RWPE2 (cell line): ENCODE measurements at regions not wholly inside any gene's neighbourhood (a gene's known extent, or its start where the extent isn't known, plus 50 kb on each side); places are given as distances from the start of the nearest gene placed in this dataset.

Experiments used
- ATAC-seq: fragments of 200-7000 bp; cut with Tn5 transposase; 3 replicates; pipeline ENCODE4 v1.9.1; 2021; ENCODE audit warnings: low read depth
- DNase-seq: peaks from one replicate; pipeline ENCODE4 v3.0.0-alpha.2; 2020; ENCODE audit warnings: low spot score
- H3K27ac ChIP-seq: fragments of 450-650 bp; 2 replicates; pipeline ENCODE4 v1.5.1; 2017; ENCODE audit warnings: mild to moderate bottlenecking; ENCODE audit not compliant: poor library complexity, severe bottlenecking
- H3K27me3 ChIP-seq: fragments of 250-450 bp; sonication (Bioruptor Pico); 2 replicates; pipeline ENCODE4 v1.5.1; 2021; ENCODE audit warnings: mild to moderate bottlenecking, moderate library complexity; ENCODE audit not compliant: insufficient read depth, poor library complexity, severe bottlenecking
- H3K36me3 ChIP-seq: fragments of 250-450 bp; sonication (Bioruptor Pico); 2 replicates; pipeline ENCODE4 v1.5.1; 2020; ENCODE audit warnings: low read depth, mild to moderate bottlenecking, moderate library complexity
- H3K4me1 ChIP-seq: fragments of 250-450 bp; sonication (Bioruptor Pico); 2 replicates; pipeline ENCODE4 v1.5.1; 2021; ENCODE audit warnings: mild to moderate bottlenecking, moderate library complexity; ENCODE audit not compliant: insufficient read depth, poor library complexity, severe bottlenecking
- H3K4me3 ChIP-seq: fragments of 250-450 bp; sonication (Bioruptor Pico); 2 replicates; pipeline ENCODE4 v1.5.1; 2021; ENCODE audit warnings: mild to moderate bottlenecking, moderate library complexity; ENCODE audit not compliant: severe bottlenecking
- H3K9me3 ChIP-seq: fragments of 250-450 bp; sonication (Bioruptor Pico); 2 replicates; pipeline ENCODE4 v1.5.1; 2021; ENCODE audit warnings: mild to moderate bottlenecking, moderate library complexity; ENCODE audit not compliant: severe bottlenecking
- TF ChIP-seq, protein P1 (sequence below): fragments of 450-650 bp; IDR thresholded peaks from one replicate; pipeline ENCODE4 v1.5.1; 2017; ENCODE audit warnings: mild to moderate bottlenecking, moderate library complexity; ENCODE audit not compliant: poor library complexity, severe bottlenecking

DNA sequence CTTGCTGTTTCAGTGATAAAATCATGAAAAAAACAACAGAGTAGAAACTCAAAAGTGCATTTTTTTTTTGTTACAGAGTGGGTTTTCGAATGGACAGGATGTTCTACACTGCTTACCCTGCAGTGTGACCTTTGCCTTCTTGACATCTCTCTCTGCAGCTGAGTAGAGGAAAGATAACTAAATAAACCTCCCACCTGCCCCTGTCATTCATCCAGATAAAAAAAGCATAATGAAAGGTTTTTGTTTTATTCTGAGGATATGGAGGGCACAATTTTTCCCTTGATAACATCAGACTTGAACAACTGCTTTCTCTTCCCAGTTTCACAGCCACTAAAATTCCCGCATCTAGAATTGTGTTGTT lies 193.6 kb upstream of the FOXQ1 start:
- no peaks in the 10 kb centered on the region for H3K36me3 ChIP-seq
- ATAC-seq, result no peak
- no peaks in the 10 kb centered on the region for H3K4me1 ChIP-seq
- no peaks in the 10 kb centered on the region for H3K9me3 ChIP-seq
- no peak overlapping the region for H3K27ac ChIP-seq
- DNase-seq, result no peak
- no peaks in the 10 kb centered on the region for H3K27me3 ChIP-seq
- H3K4me3 ChIP-seq, result no peak overlapping the region
- TF ChIP-seq, protein P1, sequence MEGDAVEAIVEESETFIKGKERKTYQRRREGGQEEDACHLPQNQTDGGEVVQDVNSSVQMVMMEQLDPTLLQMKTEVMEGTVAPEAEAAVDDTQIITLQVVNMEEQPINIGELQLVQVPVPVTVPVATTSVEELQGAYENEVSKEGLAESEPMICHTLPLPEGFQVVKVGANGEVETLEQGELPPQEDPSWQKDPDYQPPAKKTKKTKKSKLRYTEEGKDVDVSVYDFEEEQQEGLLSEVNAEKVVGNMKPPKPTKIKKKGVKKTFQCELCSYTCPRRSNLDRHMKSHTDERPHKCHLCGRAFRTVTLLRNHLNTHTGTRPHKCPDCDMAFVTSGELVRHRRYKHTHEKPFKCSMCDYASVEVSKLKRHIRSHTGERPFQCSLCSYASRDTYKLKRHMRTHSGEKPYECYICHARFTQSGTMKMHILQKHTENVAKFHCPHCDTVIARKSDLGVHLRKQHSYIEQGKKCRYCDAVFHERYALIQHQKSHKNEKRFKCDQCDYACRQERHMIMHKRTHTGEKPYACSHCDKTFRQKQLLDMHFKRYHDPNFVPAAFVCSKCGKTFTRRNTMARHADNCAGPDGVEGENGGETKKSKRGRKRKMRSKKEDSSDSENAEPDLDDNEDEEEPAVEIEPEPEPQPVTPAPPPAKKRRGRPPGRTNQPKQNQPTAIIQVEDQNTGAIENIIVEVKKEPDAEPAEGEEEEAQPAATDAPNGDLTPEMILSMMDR, result no peak

DNA sequence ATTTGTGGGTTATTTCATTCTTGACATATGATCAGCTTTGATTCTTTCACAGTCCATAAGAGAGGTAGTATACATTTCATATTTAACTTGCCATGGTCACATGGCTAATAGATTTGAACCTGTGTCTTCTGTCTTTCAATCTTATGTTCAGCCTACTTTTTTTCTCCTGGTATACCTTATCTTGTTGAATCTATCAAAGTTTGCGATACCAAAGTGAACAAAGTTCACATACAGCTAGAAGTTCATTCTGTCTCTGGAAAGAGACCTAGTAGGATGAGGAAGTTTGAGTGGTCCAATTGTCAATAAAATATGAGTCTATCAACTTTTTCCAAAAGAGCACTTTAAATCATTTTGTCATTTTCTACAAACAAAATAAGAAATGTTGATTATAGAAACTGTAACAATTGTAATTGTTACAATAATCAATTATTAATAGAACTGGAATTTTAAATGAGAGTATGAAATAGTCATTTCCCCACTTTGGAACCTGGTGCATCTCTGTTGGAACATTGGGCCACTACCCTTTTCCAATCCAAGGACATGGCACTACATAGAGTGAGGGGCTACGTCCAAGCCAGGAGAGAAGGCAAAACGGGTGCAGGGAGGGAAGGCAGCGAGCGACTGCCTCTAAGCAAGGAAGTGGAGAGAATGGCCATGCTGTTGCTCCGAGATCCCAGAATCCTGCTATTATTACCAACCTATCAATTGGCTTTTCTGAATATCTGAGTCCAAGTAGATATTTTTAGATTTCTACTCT lies 194.2 kb upstream of the FOXQ1 start:
- Histone ChIP-seq H3K4me3 (no peak overlapping the region), H3K4me1 (no peaks in the 10 kb centered on the region), H3K9me3 (no peaks in the 10 kb centered on the region), H3K27me3 (no peaks in the 10 kb centered on the region), H3K36me3 (no peaks in the 10 kb centered on the region), H3K27ac (no peak overlapping the region)
- DNase-seq (no peak), ATAC-seq (no peak)
- TF ChIP-seq, protein P1, result no peak

DNA sequence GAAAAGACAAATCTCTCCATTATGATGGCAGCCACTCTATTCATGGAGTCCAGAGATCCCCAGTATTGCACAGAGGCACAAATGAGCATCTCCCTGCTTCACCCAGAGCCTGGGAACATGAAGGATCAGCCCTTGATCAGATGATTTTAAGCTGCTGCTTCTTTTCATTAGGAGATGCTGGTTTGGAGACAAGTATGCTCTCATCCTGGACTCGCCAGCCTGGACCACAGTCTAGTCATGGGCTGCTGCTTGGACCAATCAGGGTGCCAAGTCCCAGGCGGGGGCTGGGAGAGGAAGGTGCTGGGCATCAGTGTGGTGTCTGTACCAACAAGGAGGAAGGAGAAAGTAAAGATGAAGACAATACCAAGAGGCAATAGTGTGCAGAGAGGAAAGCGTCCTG lies 195.7 kb upstream of the FOXQ1 start:
- Histone ChIP-seq H3K27me3 (no peaks in the 10 kb centered on the region), H3K36me3 (no peaks in the 10 kb centered on the region), H3K4me3 (no peak overlapping the region), H3K4me1 (peaks cover 5% of the 10 kb centered on the region), H3K9me3 (no peaks in the 10 kb centered on the region), H3K27ac (no peak overlapping the region)
- TF ChIP-seq, protein P1, result no peak
- DNase-seq (no peak), ATAC-seq (no peak)

DNA sequence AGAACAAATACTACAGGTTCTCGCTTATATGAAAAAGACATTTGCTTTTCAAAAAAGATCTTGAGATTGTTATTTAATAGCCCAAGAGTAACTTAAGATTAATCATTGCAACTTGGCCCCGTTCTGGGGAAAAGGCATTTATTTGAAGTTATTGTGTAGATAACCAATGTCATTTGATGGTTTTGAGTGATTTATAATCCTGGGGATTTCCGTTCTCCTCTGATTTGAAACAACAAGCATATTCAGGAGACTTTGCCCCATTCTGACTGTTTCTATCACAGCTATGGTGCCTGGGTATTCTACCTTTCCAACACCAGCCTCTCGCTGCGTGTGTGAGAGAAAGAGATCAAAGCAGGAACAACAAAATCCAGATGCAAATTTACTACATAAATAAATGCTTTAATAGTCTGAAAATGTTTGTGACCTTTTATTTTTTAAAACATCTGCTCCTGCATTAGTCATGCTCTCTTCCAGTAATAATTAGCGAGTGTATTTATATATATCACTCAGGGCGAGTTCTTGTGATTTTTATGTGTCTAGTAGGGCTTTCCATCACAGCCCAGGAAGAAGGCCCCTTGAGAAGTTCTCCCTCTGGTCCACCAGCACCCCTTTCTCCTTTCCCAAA lies 197.9 kb upstream of the FOXQ1 start:
- TF ChIP-seq, protein P1, result no peak
- no peak for ATAC-seq

DNA sequence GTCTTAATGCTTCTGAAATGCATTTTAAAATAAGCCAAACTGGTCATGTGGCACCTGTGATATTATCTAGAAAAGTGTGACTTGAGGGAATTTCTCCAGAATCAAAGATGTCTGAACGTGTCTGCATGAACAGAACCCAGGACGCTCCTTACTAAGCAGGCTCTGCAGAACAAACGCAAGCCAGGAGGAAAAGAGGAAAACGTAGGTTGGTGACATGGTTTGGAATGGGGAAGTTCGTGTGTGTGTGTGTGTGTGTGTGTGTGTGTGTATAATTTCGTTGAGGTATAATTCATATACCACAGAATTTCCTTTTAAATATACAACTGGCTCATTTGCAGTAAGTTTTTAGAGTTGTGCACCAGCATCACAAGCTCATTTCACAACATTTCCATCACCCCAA lies 200.5 kb upstream of the FOXQ1 start:
- DNase-seq (no peak), ATAC-seq (no peak)
- no peaks in the 10 kb centered on the region for H3K36me3 ChIP-seq
- no peak overlapping the region for H3K4me3 ChIP-seq
- no peak overlapping the region for H3K27ac ChIP-seq
- H3K27me3 ChIP-seq, result no peaks in the 10 kb centered on the region
- H3K9me3 ChIP-seq, result no peaks in the 10 kb centered on the region
- peaks cover 12% of the 10 kb centered on the region for H3K4me1 ChIP-seq
- TF ChIP-seq, protein P1, result no peak

More for the DNA sequence above, 197.9 kb upstream of the FOXQ1 start:
- H3K4me1 ChIP-seq, result peaks cover 12% of the 10 kb centered on the region
- no peak overlapping the region for H3K4me3 ChIP-seq
- no peak for DNase-seq
- no peaks in the 10 kb centered on the region for H3K36me3 ChIP-seq
- no peaks in the 10 kb centered on the region for H3K27me3 ChIP-seq
- H3K9me3 ChIP-seq, result no peaks in the 10 kb centered on the region
- no peak overlapping the region for H3K27ac ChIP-seq
